Hepatocyte (in vitro differentiated cells): ENCODE measurements at regions not wholly inside any gene's neighbourhood (a gene's known extent, or its start where the extent isn't known, plus 50 kb on each side); places are given as distances from the start of the nearest gene placed in this dataset.

Experiments
- DNase-seq: peaks from one replicate; pipeline ENCODE4 v3.0.0-alpha.2; 2016; ENCODE audit warnings: low spot score
- H2AFZ ChIP-seq: fragments of 200-600 bp; sonication (generic); 2 replicates; pipeline ENCODE4 v1.6.0; 2016; ENCODE audit warnings: antibody characterized with exemption, mild to moderate bottlenecking
- H3K27ac ChIP-seq: fragments of 200-600 bp; sonication (generic); 2 replicates; pipeline ENCODE4 v1.5.1; 2016; ENCODE audit warnings: mild to moderate bottlenecking
- H3K27me3 ChIP-seq: fragments of 200-600 bp; sonication (generic); 2 replicates; pipeline ENCODE4 v1.6.1; 2016
- H3K36me3 ChIP-seq: fragments of 200-600 bp; sonication (generic); replicated peaks from 2 replicates; pipeline ENCODE4 v1.5.1; 2016; ENCODE audit warnings: low read depth; ENCODE audit not compliant: insufficient read depth
- H3K4me1 ChIP-seq: fragments of 200-600 bp; sonication (generic); 2 replicates; pipeline ENCODE4 v1.5.1; 2016; ENCODE audit warnings: mild to moderate bottlenecking, moderate library complexity; ENCODE audit not compliant: insufficient read depth
- H3K4me2 ChIP-seq: fragments of 200-600 bp; sonication (generic); 2 replicates; pipeline ENCODE4 v1.6.0; 2016
- H3K4me3 ChIP-seq: fragments of 200-600 bp; sonication (generic); 2 replicates; pipeline ENCODE4 v1.5.1; 2016; ENCODE audit warnings: mild to moderate bottlenecking
- H3K79me2 ChIP-seq: fragments of 200-600 bp; sonication (generic); 2 replicates; pipeline ENCODE4 v1.6.0; 2017; ENCODE audit warnings: mild to moderate bottlenecking
- H3K9me2 ChIP-seq: fragments of 200-600 bp; sonication (generic); replicated peaks from 2 replicates; pipeline ENCODE4 v1.6.0; 2017; ENCODE audit warnings: mild to moderate bottlenecking; ENCODE audit not compliant: insufficient read depth
- H3K9me3 ChIP-seq: fragments of 200-600 bp; sonication (generic); 2 replicates; pipeline ENCODE4 v1.5.1; 2016; ENCODE audit warnings: low read depth, mild to moderate bottlenecking
- H4K20me1 ChIP-seq: fragments of 200-600 bp; sonication (generic); 2 replicates; pipeline ENCODE4 v1.6.0; 2016; ENCODE audit warnings: mild to moderate bottlenecking; ENCODE audit not compliant: insufficient read depth, poor library complexity, severe bottlenecking
- EZH2 ChIP-seq: fragments of 200-600 bp; sonication (generic); IDR thresholded peaks from 2 replicates; pipeline ENCODE4 v1.6.1; 2016; ENCODE audit warnings: antibody characterized with exemption, mild to moderate bottlenecking, borderline replicate concordance
- EZH2phosphoT487 ChIP-seq: fragments of 200-600 bp; sonication (generic); IDR thresholded peaks from one replicate; pipeline ENCODE4 v1.6.1; 2018; ENCODE audit warnings: antibody characterized with exemption, mild to moderate bottlenecking, low read depth, moderate library complexity; ENCODE audit not compliant: unreplicated experiment, severe bottlenecking
- WGBS: methylation state at CpG from one replicate; pipeline ENCODE4 v1.1.6; 2016; ENCODE audit warnings: low lambda C conversion rate; ENCODE audit errors: missing lambda C conversion rate; 5-methylcytosine and 5-hydroxymethylcytosine counted together
- TF ChIP-seq, protein P1 (sequence below): fragments of 200-600 bp; sonication (generic); IDR thresholded peaks from 2 replicates; pipeline ENCODE4 v1.5.1; 2016; ENCODE audit warnings: antibody characterized with exemption, mild to moderate bottlenecking; ENCODE audit not compliant: poor library complexity

DNA sequence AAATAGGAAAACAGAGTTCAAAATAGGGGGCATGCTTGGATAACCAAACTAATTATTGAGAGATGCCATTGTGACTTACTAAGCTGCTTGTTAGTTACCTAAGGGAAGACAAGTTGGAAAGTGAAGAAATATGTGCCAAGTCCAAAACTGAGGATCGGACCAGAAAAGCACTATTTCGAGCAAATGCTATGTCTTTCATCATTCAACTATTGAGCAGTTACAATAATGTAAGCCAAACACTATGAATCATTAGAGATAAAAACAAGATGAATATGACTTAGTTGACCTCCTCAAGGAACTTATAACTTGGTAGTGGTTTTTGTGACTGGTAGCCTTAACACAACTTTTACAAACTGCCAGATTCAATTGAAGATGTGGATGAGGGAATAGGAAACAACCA lies 240.6 kb upstream of the MPDZ start:
- Histone ChIP-seq H2AFZ (no peak overlapping the region), H3K79me2 (no peaks in the 10 kb centered on the region), H3K27me3 (no peaks in the 10 kb centered on the region), H3K4me1 (no peaks in the 10 kb centered on the region), H3K36me3 (no peaks in the 10 kb centered on the region), H3K9me2 (no peaks in the 10 kb centered on the region), H3K4me3 (no peak overlapping the region), H3K27ac (no peak overlapping the region), H4K20me1 (no peaks in the 10 kb centered on the region), H3K9me3 (no peaks in the 10 kb centered on the region), H3K4me2 (no peak overlapping the region)
- 69% methylated on average over 2 of the region's 2 CpGs for WGBS
- no peak for DNase-seq
- TF ChIP-seq, protein P1, sequence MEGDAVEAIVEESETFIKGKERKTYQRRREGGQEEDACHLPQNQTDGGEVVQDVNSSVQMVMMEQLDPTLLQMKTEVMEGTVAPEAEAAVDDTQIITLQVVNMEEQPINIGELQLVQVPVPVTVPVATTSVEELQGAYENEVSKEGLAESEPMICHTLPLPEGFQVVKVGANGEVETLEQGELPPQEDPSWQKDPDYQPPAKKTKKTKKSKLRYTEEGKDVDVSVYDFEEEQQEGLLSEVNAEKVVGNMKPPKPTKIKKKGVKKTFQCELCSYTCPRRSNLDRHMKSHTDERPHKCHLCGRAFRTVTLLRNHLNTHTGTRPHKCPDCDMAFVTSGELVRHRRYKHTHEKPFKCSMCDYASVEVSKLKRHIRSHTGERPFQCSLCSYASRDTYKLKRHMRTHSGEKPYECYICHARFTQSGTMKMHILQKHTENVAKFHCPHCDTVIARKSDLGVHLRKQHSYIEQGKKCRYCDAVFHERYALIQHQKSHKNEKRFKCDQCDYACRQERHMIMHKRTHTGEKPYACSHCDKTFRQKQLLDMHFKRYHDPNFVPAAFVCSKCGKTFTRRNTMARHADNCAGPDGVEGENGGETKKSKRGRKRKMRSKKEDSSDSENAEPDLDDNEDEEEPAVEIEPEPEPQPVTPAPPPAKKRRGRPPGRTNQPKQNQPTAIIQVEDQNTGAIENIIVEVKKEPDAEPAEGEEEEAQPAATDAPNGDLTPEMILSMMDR: no peak
- TF ChIP-seq EZH2: no peak
- no peak for TF ChIP-seq EZH2phosphoT487

DNA sequence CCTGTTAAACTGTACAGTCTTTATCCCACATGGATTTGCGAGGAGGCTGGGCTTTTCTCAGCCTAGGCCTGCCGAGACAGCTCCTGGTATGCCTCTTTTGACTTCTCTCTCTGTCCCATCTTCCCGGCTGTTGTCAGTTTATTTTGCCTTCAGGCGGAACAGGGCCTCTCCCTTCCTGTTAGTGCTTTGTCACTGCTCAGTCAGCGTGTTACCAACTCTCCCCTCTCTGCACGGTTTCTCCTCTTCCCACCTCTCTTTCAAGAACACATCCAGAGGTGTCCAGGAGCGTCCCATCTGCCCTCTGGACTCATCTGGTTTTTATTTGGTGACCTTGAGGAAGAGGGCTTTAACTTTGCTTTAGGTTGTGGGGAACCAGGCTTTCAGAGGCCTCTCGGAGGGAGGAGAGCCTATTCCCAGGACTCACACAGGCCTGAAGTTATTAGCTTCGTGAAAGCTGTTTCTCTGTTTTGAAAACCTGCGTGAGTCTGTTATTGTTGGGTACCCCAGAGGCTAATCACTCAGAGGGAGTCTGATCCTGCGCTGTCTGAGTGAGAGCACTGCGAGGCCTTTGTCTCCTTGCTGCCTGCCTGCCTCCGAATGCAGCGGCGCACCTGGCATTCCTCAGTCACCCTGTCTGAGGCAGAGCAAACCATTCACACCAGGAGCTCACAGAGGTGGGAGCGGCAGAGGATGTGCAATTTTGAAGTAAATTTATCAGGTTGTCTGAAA lies 234.4 kb upstream of the MPDZ start:
- Histone ChIP-seq H3K4me1 (peaks cover 15% of the 10 kb centered on the region), H3K27me3 (no peaks in the 10 kb centered on the region), H3K9me2 (no peaks in the 10 kb centered on the region), H3K79me2 (no peaks in the 10 kb centered on the region), H3K9me3 (no peaks in the 10 kb centered on the region), H2AFZ (peak overlapping the region; percentile 73), H3K27ac (peak overlapping the region; percentile 94), H3K36me3 (no peaks in the 10 kb centered on the region), H3K4me2 (peak overlapping the region; percentile 41), H3K4me3 (no peak overlapping the region), H4K20me1 (no peaks in the 10 kb centered on the region)
- WGBS: 43% methylated on average over 16 of the region's 16 CpGs
- peak; percentile 34 for DNase-seq
- TF ChIP-seq EZH2phosphoT487 (no peak), EZH2 (no peak)
- TF ChIP-seq, protein P1: no peak

DNA sequence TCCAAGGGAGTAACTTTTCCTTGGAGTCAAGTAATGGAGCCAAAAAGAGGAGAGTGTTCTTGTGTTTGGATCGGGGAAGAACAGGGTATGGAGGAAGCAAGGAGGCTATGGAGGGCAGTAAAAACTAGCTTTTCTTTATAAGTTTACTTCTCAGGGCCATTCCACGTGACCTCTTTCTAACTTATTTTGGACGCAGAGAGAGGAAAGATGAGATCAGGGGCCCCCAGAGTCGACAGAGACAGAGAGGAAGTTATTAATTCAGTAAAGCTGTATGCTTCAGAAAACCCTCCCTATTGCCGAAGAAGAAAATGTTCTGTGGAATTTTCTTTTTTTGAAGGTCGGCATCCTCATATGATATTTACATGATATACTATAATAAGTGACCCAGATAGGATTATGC lies 233.8 kb upstream of the MPDZ start:
- Histone ChIP-seq H3K4me3 (no peak overlapping the region), H3K9me3 (no peaks in the 10 kb centered on the region), H2AFZ (peak overlapping the region; percentile 73), H3K9me2 (no peaks in the 10 kb centered on the region), H3K27ac (peak overlapping the region; percentile 94), H3K36me3 (no peaks in the 10 kb centered on the region), H3K4me1 (peaks cover 15% of the 10 kb centered on the region), H3K27me3 (no peaks in the 10 kb centered on the region), H3K79me2 (no peaks in the 10 kb centered on the region), H3K4me2 (peak overlapping the region; percentile 41), H4K20me1 (no peaks in the 10 kb centered on the region)
- 48% methylated on average over 6 of the region's 6 CpGs for WGBS
- DNase-seq: peak; percentile 37
- TF ChIP-seq EZH2 (no peak), EZH2phosphoT487 (no peak)
- TF ChIP-seq, protein P1: no peak
